GM12892 (cell line): ENCODE measurements at regions not wholly inside any gene's neighbourhood (a gene's known extent, or its start where the extent isn't known, plus 50 kb on each side); places are given as distances from the start of the nearest gene placed in this dataset.

Experiments
- POLR2A ChIP-seq: IDR thresholded peaks from 2 replicates; pipeline ENCODE4 v1.6.1; 2011; ENCODE audit warnings: low read depth, low read length, control low read depth
- POLR2AphosphoS5 ChIP-seq: IDR thresholded peaks from 2 replicates; pipeline ENCODE4 v1.6.1; 2011; ENCODE audit warnings: low read depth, low read length, control low read depth
- TAF1 ChIP-seq: IDR thresholded peaks from 2 replicates; pipeline ENCODE4 v1.6.1; 2011; ENCODE audit warnings: low read depth, mild to moderate bottlenecking, control low read depth, low read length, borderline replicate concordance

- TF ChIP-seq POLR2A (no peak), POLR2AphosphoS5 (no peak), TAF1 (no peak)
Observed at GRCh38 chr6:113696960-113697359, 160.2 kb upstream of the MARCKS start.
